OCI-LY3 (cell line): ENCODE measurements at regions not wholly inside any gene's neighbourhood (a gene's known extent, or its start where the extent isn't known, plus 50 kb on each side); places are given as distances from the start of the nearest gene placed in this dataset.
"Not testable (repeated sequence)": the region's sequence is repeated elsewhere in the genome, so short reads cannot be mapped to it uniquely, and the experiment has no call there.

ENCODE experiments used
- EZH2phosphoT487 ChIP-seq: fragments of 200-600 bp; shearing (Covaris generic); IDR thresholded peaks from 2 replicates; pipeline ENCODE4 v1.6.1; 2018; ENCODE audit warnings: antibody characterized with exemption, mixed run types, low read depth
- TF ChIP-seq, protein P1 (sequence below): fragments of 200-600, 300-600 bp; sonication (generic); IDR thresholded peaks from 2 replicates; pipeline ENCODE4 v1.5.1; 2014; ENCODE audit warnings: antibody characterized with exemption, low read length, low read depth

DNA sequence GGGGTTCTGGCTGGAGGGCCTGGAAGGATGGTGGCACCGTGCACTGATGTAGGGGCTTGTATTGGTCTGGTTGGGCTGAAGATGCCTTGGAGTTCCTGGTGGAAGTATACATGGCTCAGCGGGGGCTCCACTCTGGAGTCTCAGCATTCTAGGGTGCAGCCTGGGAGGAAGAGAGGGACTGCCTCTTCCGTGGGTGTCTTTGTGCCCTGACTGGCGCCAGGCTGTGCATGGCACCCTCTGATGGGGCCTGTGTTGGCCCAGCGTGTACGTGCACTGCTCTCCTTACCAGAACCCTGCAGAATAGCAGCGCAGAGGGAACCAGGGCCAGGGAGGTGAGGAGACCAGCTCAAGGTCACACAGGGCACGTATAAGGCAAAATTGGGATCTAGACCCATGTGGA is 97.0 kb downstream of the CRLF3 start:
- not testable (repeated sequence) for TF ChIP-seq EZH2phosphoT487
- TF ChIP-seq, protein P1, sequence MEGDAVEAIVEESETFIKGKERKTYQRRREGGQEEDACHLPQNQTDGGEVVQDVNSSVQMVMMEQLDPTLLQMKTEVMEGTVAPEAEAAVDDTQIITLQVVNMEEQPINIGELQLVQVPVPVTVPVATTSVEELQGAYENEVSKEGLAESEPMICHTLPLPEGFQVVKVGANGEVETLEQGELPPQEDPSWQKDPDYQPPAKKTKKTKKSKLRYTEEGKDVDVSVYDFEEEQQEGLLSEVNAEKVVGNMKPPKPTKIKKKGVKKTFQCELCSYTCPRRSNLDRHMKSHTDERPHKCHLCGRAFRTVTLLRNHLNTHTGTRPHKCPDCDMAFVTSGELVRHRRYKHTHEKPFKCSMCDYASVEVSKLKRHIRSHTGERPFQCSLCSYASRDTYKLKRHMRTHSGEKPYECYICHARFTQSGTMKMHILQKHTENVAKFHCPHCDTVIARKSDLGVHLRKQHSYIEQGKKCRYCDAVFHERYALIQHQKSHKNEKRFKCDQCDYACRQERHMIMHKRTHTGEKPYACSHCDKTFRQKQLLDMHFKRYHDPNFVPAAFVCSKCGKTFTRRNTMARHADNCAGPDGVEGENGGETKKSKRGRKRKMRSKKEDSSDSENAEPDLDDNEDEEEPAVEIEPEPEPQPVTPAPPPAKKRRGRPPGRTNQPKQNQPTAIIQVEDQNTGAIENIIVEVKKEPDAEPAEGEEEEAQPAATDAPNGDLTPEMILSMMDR = not testable (repeated sequence)
